ENCODE measurements at regions not wholly inside any gene's neighbourhood (a gene's known extent, or its start where the extent isn't known, plus 50 kb on each side); places are given as distances from the start of the nearest gene placed in this dataset.

DNA sequence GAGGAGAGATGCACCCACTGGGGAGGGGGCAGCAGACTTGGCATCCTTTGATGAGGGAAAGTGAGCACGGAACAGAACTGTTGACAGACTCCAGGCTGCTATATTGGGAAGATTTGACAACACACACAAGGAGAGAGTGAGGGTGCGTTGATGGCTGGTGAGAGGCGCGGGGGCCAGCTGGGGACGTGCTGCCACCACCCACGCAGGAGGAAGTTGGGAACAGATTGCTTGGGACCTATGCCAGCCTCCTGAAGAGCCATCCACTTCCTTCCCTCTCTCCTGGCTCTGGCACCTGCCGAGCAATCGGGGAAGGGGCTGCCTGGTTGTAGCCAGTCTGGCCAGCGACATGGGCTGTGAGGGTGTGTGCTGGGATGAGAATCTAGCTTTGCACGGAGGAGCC lies 223.7 kb upstream of the CSF3R start:
- Mint-ChIP-seq H3K27me3 (peaks cover 51% of the 10 kb centered on the region), H3K4me3 (no peak overlapping the region), H3K27ac (no peak overlapping the region), H3K4me1 (peaks cover 6% of the 10 kb centered on the region), H3K9me3 (ENCODE audit: insufficient read depth) (no peaks in the 10 kb centered on the region)
- intact Hi-C loops (cut with micrococcal nuclease) = no loop called here
- POLR2A ChIA-PET = no interaction called here
- no peak overlapping the region for H3K27ac ChIP-seq (ENCODE audit: low read length in 2 of 2)
- no peaks in the 10 kb centered on the region for H4K20me1 ChIP-seq (ENCODE audit: control insufficient read depth, insufficient read depth, low read length, poor library complexity, severe bottlenecking)
- H2AFZ ChIP-seq (ENCODE audit: insufficient read depth, low read depth, low read length, poor library complexity, severe bottlenecking) = no peak overlapping the region
- H3K9me3 ChIP-seq (ENCODE audit: control extremely low read depth in 1 of 3, control insufficient read depth in 2 of 3, insufficient read depth in 1 of 3, low read length in 2 of 3) = no peaks in the 10 kb centered on the region
- H3K4me1 ChIP-seq (ENCODE audit: control insufficient read depth in 2 of 2, insufficient read depth in 2 of 2, low read length in 2 of 2) = peaks cover 0 to 3% of the 10 kb centered on the region in 2 donors
- WGBS (ENCODE audit: insufficient coverage) = 17% methylated on average over 5 of the region's 10 CpGs
- no peak overlapping the region for H3K4me2 ChIP-seq (replicated peaks; ENCODE audit: low read depth, low read length, poor library complexity, severe bottlenecking)
- H3K36me3 ChIP-seq (replicated peaks in 1 of 2; ENCODE audit: control extremely low read depth in 1 of 2, control insufficient read depth in 1 of 2, extremely low read depth in 1 of 2, insufficient read depth in 2 of 2, low read length in 1 of 2) = no peaks in the 10 kb centered on the region
- ATAC-seq (ENCODE audit: low read depth) (no peak), DNase-seq (no peak)
- CTCF ChIA-PET = interaction anchor here (1.1 to 2.2 kb wide), 2 partner anchors 320 to 616 kb away, joined by 3 to 10 read pairs; no protein-coding TSS in a partner anchor
- no peaks in the 10 kb centered on the region for H3K79me2 ChIP-seq (ENCODE audit: control insufficient read depth, insufficient read depth, low read length)
- H3K27me3 ChIP-seq (replicated peaks in 1 of 4; ENCODE audit: control extremely low read depth in 1 of 4, control insufficient read depth in 3 of 4, insufficient read depth in 4 of 4, low read length in 3 of 4) = peaks cover 0 to 7% (median 1%) of the 10 kb centered on the region in 4 experiments
- TF ChIP-seq CTCF (IDR thresholded peaks at IDR 0.05) = no peak
- no peak for TF ChIP-seq EZH2 (IDR thresholded peaks at IDR 0.05; ENCODE audit: borderline replicate concordance, insufficient read depth, low read depth, low read length, poor library complexity, severe bottlenecking)
- H3K9ac ChIP-seq (ENCODE audit: low read length) = no peak overlapping the region
- no peak overlapping the region for H3K4me3 ChIP-seq (ENCODE audit: control extremely low read depth in 1 of 5, extremely low read depth in 1 of 5, insufficient read depth in 1 of 5, low read depth in 2 of 5, low read length in 4 of 5)

GRCh38 chr1:36705629-36706028 lies 222.9 kb upstream of the CSF3R start:
- no peaks in the 10 kb centered on the region for H3K9me3 Mint-ChIP-seq (ENCODE audit: insufficient read depth)
- peaks cover 6% of the 10 kb centered on the region for H3K4me1 Mint-ChIP-seq
- no peaks in the 10 kb centered on the region for H3K9me3 ChIP-seq (ENCODE audit: control extremely low read depth in 1 of 3, control insufficient read depth in 2 of 3, insufficient read depth in 1 of 3, low read length in 2 of 3)
- H3K79me2 ChIP-seq (ENCODE audit: control insufficient read depth, insufficient read depth, low read length) = no peaks in the 10 kb centered on the region
- ChIA-PET POLR2A (no interaction called here), CTCF (interaction anchor here (1.1 to 2.2 kb wide), 4 partner anchors 321 to 731 kb away, joined by 3 to 10 read pairs (median 6); no protein-coding TSS in a partner anchor)
- no peak for ATAC-seq (ENCODE audit: low read depth)
- H3K27me3 ChIP-seq (replicated peaks in 1 of 4; ENCODE audit: control extremely low read depth in 1 of 4, control insufficient read depth in 3 of 4, insufficient read depth in 4 of 4, low read length in 3 of 4) = peaks cover 0 to 7% (median 1%) of the 10 kb centered on the region in 4 experiments
- intact Hi-C loops (cut with micrococcal nuclease) = no loop called here
- 81% methylated on average over 4 of the region's 4 CpGs for WGBS (ENCODE audit: insufficient coverage)
- no peaks in the 10 kb centered on the region for H4K20me1 ChIP-seq (ENCODE audit: control insufficient read depth, insufficient read depth, low read length, poor library complexity, severe bottlenecking)
- no peak for TF ChIP-seq EZH2 (IDR thresholded peaks at IDR 0.05; ENCODE audit: borderline replicate concordance, insufficient read depth, low read depth, low read length, poor library complexity, severe bottlenecking)
- TF ChIP-seq CTCF (IDR thresholded peaks at IDR 0.05) = no peak
- H3K4me3 ChIP-seq (ENCODE audit: control extremely low read depth in 1 of 5, extremely low read depth in 1 of 5, insufficient read depth in 1 of 5, low read depth in 2 of 5, low read length in 4 of 5) = no peak overlapping the region
- H3K27ac Mint-ChIP-seq = no peak overlapping the region
- H3K4me2 ChIP-seq (replicated peaks; ENCODE audit: low read depth, low read length, poor library complexity, severe bottlenecking) = no peak overlapping the region
- H2AFZ ChIP-seq (ENCODE audit: insufficient read depth, low read depth, low read length, poor library complexity, severe bottlenecking) = no peak overlapping the region
- no peak for DNase-seq
- no peak overlapping the region for H3K9ac ChIP-seq (ENCODE audit: low read length)
- peaks cover 0 to 3% of the 10 kb centered on the region in 2 donors for H3K4me1 ChIP-seq (ENCODE audit: control insufficient read depth in 2 of 2, insufficient read depth in 2 of 2, low read length in 2 of 2)
- no peak overlapping the region for H3K27ac ChIP-seq (ENCODE audit: low read length in 2 of 2)
- H3K4me3 Mint-ChIP-seq = no peak overlapping the region
- H3K27me3 Mint-ChIP-seq = peaks cover 53% of the 10 kb centered on the region
- no peaks in the 10 kb centered on the region for H3K36me3 ChIP-seq (replicated peaks in 1 of 2; ENCODE audit: control extremely low read depth in 1 of 2, control insufficient read depth in 1 of 2, extremely low read depth in 1 of 2, insufficient read depth in 2 of 2, low read length in 1 of 2)

Data from B cell (primary cell).